HEK293T (cell line): ENCODE measurements at regions not wholly inside any gene's neighbourhood (a gene's known extent, or its start where the extent isn't known, plus 50 kb on each side); places are given as distances from the start of the nearest gene placed in this dataset.
"Not testable (repeated sequence)": the region's sequence is repeated elsewhere in the genome, so short reads cannot be mapped to it uniquely, and the experiment has no call there.

Experiments used
- CTCF ChIA-PET: fragments of 350-600 bp; formaldehyde crosslinking; extraction: SDS; loops from one replicate; lab custom pipeline; 2021; ENCODE audit warnings: antibody characterized with exemption, inconsistent platforms; lab: Yijun Ruan, JAX
- POLR2A ChIA-PET: fragments of 350-600 bp; formaldehyde crosslinking; extraction: SDS; loops from one replicate; lab custom pipeline; 2020; ENCODE audit warnings: antibody characterized with exemption, inconsistent platforms; lab: Yijun Ruan, JAX
- DNase-seq: peaks from one replicate; pipeline ENCODE4 v3.0.0; 2012; ENCODE audit warnings: mixed read lengths; ENCODE audit errors: extremely low spot score
- ARNT ChIP-seq: fragments of 450-650 bp; IDR thresholded peaks from 2 replicates; pipeline ENCODE4 v1.6.1; 2017; ENCODE audit warnings: mild to moderate bottlenecking
- BHLHE40 ChIP-seq: fragments of 450-650 bp; IDR thresholded peaks from 2 replicates; pipeline ENCODE4 v1.6.1; 2016; ENCODE audit warnings: mild to moderate bottlenecking, moderate library complexity, borderline replicate concordance
- CTBP1 ChIP-seq: fragments of 450-650 bp; IDR thresholded peaks from 2 replicates; pipeline ENCODE4 v1.6.1; 2016; ENCODE audit warnings: borderline replicate concordance
- ELF4 ChIP-seq: fragments of 450-650 bp; IDR thresholded peaks from 2 replicates; pipeline ENCODE4 v1.6.1; 2017; ENCODE audit warnings: antibody characterized with exemption
- FOXA1 ChIP-seq: fragments of 450-650 bp; IDR thresholded peaks from 2 replicates; pipeline ENCODE4 v1.6.1; 2016; ENCODE audit warnings: mild to moderate bottlenecking
- FOXK2 ChIP-seq: fragments of 450-650 bp; IDR thresholded peaks from 2 replicates; pipeline ENCODE4 v1.6.1; 2016; ENCODE audit warnings: mild to moderate bottlenecking
- FOXM1 ChIP-seq: fragments of 450-650 bp; IDR thresholded peaks from 2 replicates; pipeline ENCODE4 v1.6.1; 2017; ENCODE audit warnings: mild to moderate bottlenecking, borderline replicate concordance
- HDGF ChIP-seq: fragments of 450-650 bp; IDR thresholded peaks from 2 replicates; pipeline ENCODE4 v1.6.1; 2017; ENCODE audit warnings: antibody characterized with exemption, borderline replicate concordance
- L3MBTL2 ChIP-seq: fragments of 450-650 bp; conservative IDR thresholded peaks from 2 replicates; pipeline ENCODE4 v1.6.1; 2016; ENCODE audit warnings: mild to moderate bottlenecking
- LEF1 ChIP-seq: fragments of 450-650 bp; IDR thresholded peaks from 2 replicates; pipeline ENCODE4 v1.6.1; 2017; ENCODE audit warnings: mild to moderate bottlenecking, borderline replicate concordance
- NFRKB ChIP-seq: fragments of 450-650 bp; IDR thresholded peaks from 2 replicates; pipeline ENCODE4 v1.6.1; 2016; ENCODE audit warnings: mild to moderate bottlenecking, moderate library complexity
- PKNOX1 ChIP-seq: fragments of 450-650 bp; IDR thresholded peaks from 2 replicates; pipeline ENCODE4 v1.6.1; 2016
- SP1 ChIP-seq: fragments of 450-650 bp; IDR thresholded peaks from 2 replicates; pipeline ENCODE4 v1.6.1; 2017
- SUZ12 ChIP-seq: fragments of 450-650 bp; IDR thresholded peaks from 2 replicates; pipeline ENCODE4 v1.6.1; 2016; ENCODE audit warnings: mild to moderate bottlenecking
- TARDBP ChIP-seq: fragments of 450-650 bp; IDR thresholded peaks from 2 replicates; pipeline ENCODE4 v1.6.1; 2016
- ZNF384 ChIP-seq: fragments of 450-650 bp; IDR thresholded peaks from 2 replicates; pipeline ENCODE4 v1.6.1; 2016

GRCh38 chr4:53899586-53900270 lies 164.7 kb downstream of the CHIC2 start:
- TF ChIP-seq CTBP1 (no peak), FOXM1 (no peak), FOXK2 (no peak), FOXA1 (no peak)
- no peak for DNase-seq
- ChIA-PET POLR2A (no interaction called here), CTCF (no interaction called here)

- TF ChIP-seq SP1 (no peak), BHLHE40 (no peak), FOXA1 (no peak), PKNOX1 (no peak), LEF1 (no peak), ARNT (no peak), L3MBTL2 (no peak), NFRKB (no peak), HDGF (no peak), ELF4 (no peak)
- DNase-seq: no peak
- CTCF ChIA-PET: interaction anchor here (0.6 kb wide), 1 partner anchor 10 kb away, joined by 3 read pairs; no protein-coding TSS in a partner anchor
- POLR2A ChIA-PET: no interaction called here
Measured at GRCh38 chr4:53895137-53895536, 169.3 kb downstream of the CHIC2 start.

- no peak for DNase-seq
- POLR2A ChIA-PET: no interaction called here
- TF ChIP-seq FOXA1 (no peak), PKNOX1 (no peak), ARNT (no peak)
- CTCF ChIA-PET: no interaction called here
Measured at GRCh38 chr4:53890461-53890860, 173.9 kb downstream of the CHIC2 start.

GRCh38 chr4:53889326-53890055 lies 174.9 kb downstream of the CHIC2 start:
- CTCF ChIA-PET: no interaction called here
- TF ChIP-seq SP1 (no peak), HDGF (no peak), L3MBTL2 (no peak), ELF4 (no peak), NFRKB (no peak), BHLHE40 (no peak), FOXM1 (no peak), SUZ12 (no peak), FOXK2 (no peak), ARNT (no peak), ZNF384 (no peak), PKNOX1 (no peak), FOXA1 (no peak), TARDBP (no peak), LEF1 (no peak), CTBP1 (no peak)

GRCh38 chr4:53886090-53886489 lies 178.3 kb downstream of the CHIC2 start:
- no peak for DNase-seq
- POLR2A ChIA-PET: no interaction called here
- TF ChIP-seq LEF1: no peak
- no peak for TF ChIP-seq SP1
- TF ChIP-seq ZNF384: no peak
- TF ChIP-seq SUZ12: no peak
- TF ChIP-seq BHLHE40: no peak
- TF ChIP-seq PKNOX1: no peak
- TF ChIP-seq ARNT: no peak
- TF ChIP-seq L3MBTL2: no peak
- no peak for TF ChIP-seq CTBP1
- no peak for TF ChIP-seq ELF4
- TF ChIP-seq FOXM1: no peak
- no peak for TF ChIP-seq FOXK2
- no peak for TF ChIP-seq FOXA1
- CTCF ChIA-PET: interaction anchor here (0.7 to 1.5 kb wide), 2 partner anchors 171 to 347 kb away, joined by 3 to 5 read pairs; no protein-coding TSS in a partner anchor

More at GRCh38 chr4:53889326-53890055, 174.9 kb downstream of the CHIC2 start:
- POLR2A ChIA-PET: no interaction called here
- no peak for DNase-seq

GRCh38 chr4:53885668-53886067 lies 178.7 kb downstream of the CHIC2 start:
- TF ChIP-seq FOXK2 (no peak), BHLHE40 (no peak), LEF1 (no peak), ZNF384 (no peak), TARDBP (no peak), PKNOX1 (no peak), ARNT (no peak), HDGF (no peak), SUZ12 (no peak), NFRKB (no peak), FOXA1 (no peak), L3MBTL2 (no peak), ELF4 (no peak), CTBP1 (no peak), FOXM1 (no peak), SP1 (no peak)
- CTCF ChIA-PET: interaction anchor here (0.7 to 1.5 kb wide), 2 partner anchors 348 to 727 kb away, joined by 3 to 5 read pairs; no protein-coding TSS in a partner anchor
- DNase-seq: no peak
- POLR2A ChIA-PET: no interaction called here

- CTCF ChIA-PET: not testable (repeated sequence)
Measured at GRCh38 chr4:53877096-53877495, 187.3 kb downstream of the CHIC2 start.

More at GRCh38 chr4:53877096-53877495, 187.3 kb downstream of the CHIC2 start:
- POLR2A ChIA-PET, DNase-seq: not testable (repeated sequence)
